HepG2 (cell line): ENCODE measurements at regions not wholly inside any gene's neighbourhood (a gene's known extent, or its start where the extent isn't known, plus 50 kb on each side); places are given as distances from the start of the nearest gene placed in this dataset.

Experiments used
- ATAC-seq: fragments of 200-7000 bp; cut with Tn5 transposase; 3 replicates; pipeline ENCODE4 v1.9.1; 2020; ENCODE audit warnings: mild to moderate bottlenecking, moderate library complexity
- BruUV-seq: library from RNA; stranded (reverse); fragments of 400-500 nt; replicated peaks from 2 replicates; lab custom pipeline; 2021; lab: Mats Ljungman, UMichigan
- CTCF ChIA-PET: fragments of 300-600 bp; formaldehyde crosslinking; extraction: SDS; loops from one replicate; lab custom pipeline; 2021; ENCODE audit warnings: low total read pairs, inconsistent platforms, low intra/inter-chr PET ratio; lab: Yijun Ruan, JAX
- POLR2A ChIA-PET: fragments of 350-600 bp; sonication (Branson Sonifier 250); formaldehyde crosslinking; loops from one replicate; lab custom pipeline; 2020; ENCODE audit warnings: antibody characterized with exemption, inconsistent platforms; lab: Yijun Ruan, JAX
- DNase-seq: peaks from one replicate; pipeline ENCODE4 v3.0.0-alpha.2; 2015; ENCODE audit warnings: low spot score
- FAIRE-seq: peaks from 3 replicates; lab custom pipeline; 2011; peaks lifted over from hg19 to GRCh38; lab: Jason Lieb, UNC
- H2AFZ ChIP-seq: one replicate; pipeline ENCODE4 v1.6.1; 2011; ENCODE audit warnings: low read length, inconsistent platforms
- H3K27ac ChIP-seq: fragments of 300-600 bp; 3 replicates; pipeline ENCODE4 v1.8.0; 2011; ENCODE audit warnings: mixed run types, mild to moderate bottlenecking, mixed read lengths, low read length, inconsistent platforms; ENCODE audit not compliant: insufficient read depth; ENCODE audit errors: extremely low read length
- H3K27me3 ChIP-seq, 2 experiments: fragments of 200-600 bp in 1 of 2; 2 replicates in 1 of 2; 3 replicates in 1 of 2; pipeline versions ENCODE4 v1.6.0 to v1.8.0; 2011; ENCODE audit warnings: low read length in 2 of 2, mild to moderate bottlenecking in 2 of 2, moderate library complexity in 2 of 2, inconsistent platforms in 1 of 2; ENCODE audit not compliant: insufficient read depth in 2 of 2, control insufficient read depth in 1 of 2
- H3K36me3 ChIP-seq, 2 experiments: fragments of 200-600 bp in 1 of 2; replicated peaks in 1 of 2; 2 replicates in 1 of 2; 3 replicates in 1 of 2; pipeline versions ENCODE4 v1.5.1 to v1.8.0; 2011; ENCODE audit warnings: low read length in 2 of 2, inconsistent platforms in 1 of 2; ENCODE audit not compliant: insufficient read depth in 2 of 2, control insufficient read depth in 1 of 2
- H3K4me1 ChIP-seq: 2 replicates; pipeline ENCODE4 v1.5.1; 2012; ENCODE audit warnings: low read length, inconsistent platforms; ENCODE audit not compliant: insufficient read depth
- H3K4me2 ChIP-seq: 2 replicates; pipeline ENCODE4 v1.6.0; 2011; ENCODE audit warnings: low read depth, low read length, inconsistent platforms
- H3K4me3 ChIP-seq, 3 experiments: fragments of 200-600 bp in 1 of 3; sonication (generic), shearing (Covaris generic) in 1 of 3; replicated peaks in 1 of 3; 2 replicates each; pipeline ENCODE4 v1.5.1; 2011 to 2016; ENCODE audit warnings: low read length in 3 of 3, inconsistent platforms in 2 of 3, low read depth in 2 of 3, mild to moderate bottlenecking in 2 of 3, control low read depth in 1 of 3, mixed read lengths in 1 of 3; ENCODE audit not compliant: insufficient read depth in 1 of 3
- H3K79me2 ChIP-seq: one replicate; pipeline ENCODE4 v1.6.1; 2011; ENCODE audit warnings: low read length, inconsistent platforms; ENCODE audit not compliant: insufficient read depth
- H3K9ac ChIP-seq: 2 replicates; pipeline ENCODE4 v1.6.0; 2011; ENCODE audit warnings: mild to moderate bottlenecking, low read depth, low read length, inconsistent platforms; ENCODE audit not compliant: insufficient read depth
- H3K9me3 ChIP-seq: 2 replicates; pipeline ENCODE4 v1.5.1; 2012; ENCODE audit warnings: mild to moderate bottlenecking, low read length
- H4K20me1 ChIP-seq: 2 replicates; pipeline ENCODE4 v1.6.0; 2011; ENCODE audit warnings: inconsistent platforms, mild to moderate bottlenecking, low read length, moderate library complexity; ENCODE audit not compliant: insufficient read depth
- ELF4 ChIP-seq: sonication (generic); formaldehyde crosslinking; IDR thresholded peaks from 2 replicates; pipeline ENCODE4 v1.5.0; 2020; ENCODE audit warnings: missing genetic modification reagents, mild to moderate bottlenecking, moderate library complexity, borderline replicate concordance
- RBM39 ChIP-seq: fragments of 200-400 bp; formaldehyde crosslinking; IDR thresholded peaks from one replicate; pipeline ENCODE4 v1.6.1; 2018; ENCODE audit warnings: antibody characterized with exemption, mild to moderate bottlenecking, low read depth, low read length; ENCODE audit not compliant: poor library complexity, severe bottlenecking
- ZBTB39 ChIP-seq: sonication (generic); formaldehyde crosslinking; IDR thresholded peaks from 2 replicates; pipeline ENCODE4 v1.5.0; 2020; ENCODE audit warnings: missing genetic modification reagents
- ZFP1 ChIP-seq: IDR thresholded peaks from 2 replicates; pipeline ENCODE4 v1.6.1; 2016
- ZNF510 ChIP-seq: sonication (generic); formaldehyde crosslinking; IDR thresholded peaks from 2 replicates; pipeline ENCODE4 v1.4.0; 2020; ENCODE audit warnings: low read depth, mild to moderate bottlenecking, missing genetic modification reagents
- ZNF773 ChIP-seq: sonication (generic); formaldehyde crosslinking; IDR thresholded peaks from 2 replicates; pipeline ENCODE4 v1.4.0; 2020; ENCODE audit warnings: missing genetic modification reagents, borderline replicate concordance
- ZSCAN22 ChIP-seq: sonication (generic); formaldehyde crosslinking; IDR thresholded peaks from 2 replicates; pipeline ENCODE4 v1.4.0; 2020; ENCODE audit warnings: mild to moderate bottlenecking, missing genetic modification reagents
- WGBS: methylation state at CpG from one replicate; pipeline ENCODE4 v1.1.6; 2017; ENCODE audit warnings: low lambda C conversion rate; 5-methylcytosine and 5-hydroxymethylcytosine counted together
- in situ Hi-C: cut with HindIII; loops from 2 replicates; pipeline ENCODE4 v1.10.0; 2017; ENCODE audit warnings: low pct_unique_long_range_greater_than_20kb; ENCODE audit not compliant: extremely low pct_ligation_motif_present
- intact Hi-C: fragments of 100-400 bp; cut with micrococcal nuclease; formaldehyde crosslinking; loops from one replicate; pipeline ENCODE4 v1.10.0; 2022; ENCODE audit not compliant: unreplicated experiment
- TF ChIP-seq, protein P1 (sequence below): sonication (generic); formaldehyde crosslinking; IDR thresholded peaks from 2 replicates; pipeline ENCODE4 v1.4.0; 2020; ENCODE audit warnings: missing genetic modification reagents, borderline replicate concordance

- no peaks in the 10 kb centered on the region for H3K79me2 ChIP-seq
- no peaks in the 10 kb centered on the region for H3K9me3 ChIP-seq
- H3K9ac ChIP-seq: no peak overlapping the region
- no peak overlapping the region for H2AFZ ChIP-seq
- H3K4me3 ChIP-seq: no peak overlapping the region
- H3K4me1 ChIP-seq: no peaks in the 10 kb centered on the region
- no peaks in the 10 kb centered on the region for H3K36me3 ChIP-seq
- DNase-seq (no peak), FAIRE-seq (no peak), ATAC-seq (no peak)
- no TSS peak for BruUV-seq
- in situ Hi-C loops: loop anchor here (10.0 kb wide), 1 partner anchor 511 kb away; no protein-coding TSS in a partner anchor
- H3K4me2 ChIP-seq: no peak overlapping the region
- intact Hi-C loops: no loop called here
- H3K27ac ChIP-seq: no peak overlapping the region
- H4K20me1 ChIP-seq: no peaks in the 10 kb centered on the region
- CTCF ChIA-PET: no interaction called here
- 26% methylated on average over 10 of the region's 11 CpGs for WGBS
- TF ChIP-seq, protein P1, sequence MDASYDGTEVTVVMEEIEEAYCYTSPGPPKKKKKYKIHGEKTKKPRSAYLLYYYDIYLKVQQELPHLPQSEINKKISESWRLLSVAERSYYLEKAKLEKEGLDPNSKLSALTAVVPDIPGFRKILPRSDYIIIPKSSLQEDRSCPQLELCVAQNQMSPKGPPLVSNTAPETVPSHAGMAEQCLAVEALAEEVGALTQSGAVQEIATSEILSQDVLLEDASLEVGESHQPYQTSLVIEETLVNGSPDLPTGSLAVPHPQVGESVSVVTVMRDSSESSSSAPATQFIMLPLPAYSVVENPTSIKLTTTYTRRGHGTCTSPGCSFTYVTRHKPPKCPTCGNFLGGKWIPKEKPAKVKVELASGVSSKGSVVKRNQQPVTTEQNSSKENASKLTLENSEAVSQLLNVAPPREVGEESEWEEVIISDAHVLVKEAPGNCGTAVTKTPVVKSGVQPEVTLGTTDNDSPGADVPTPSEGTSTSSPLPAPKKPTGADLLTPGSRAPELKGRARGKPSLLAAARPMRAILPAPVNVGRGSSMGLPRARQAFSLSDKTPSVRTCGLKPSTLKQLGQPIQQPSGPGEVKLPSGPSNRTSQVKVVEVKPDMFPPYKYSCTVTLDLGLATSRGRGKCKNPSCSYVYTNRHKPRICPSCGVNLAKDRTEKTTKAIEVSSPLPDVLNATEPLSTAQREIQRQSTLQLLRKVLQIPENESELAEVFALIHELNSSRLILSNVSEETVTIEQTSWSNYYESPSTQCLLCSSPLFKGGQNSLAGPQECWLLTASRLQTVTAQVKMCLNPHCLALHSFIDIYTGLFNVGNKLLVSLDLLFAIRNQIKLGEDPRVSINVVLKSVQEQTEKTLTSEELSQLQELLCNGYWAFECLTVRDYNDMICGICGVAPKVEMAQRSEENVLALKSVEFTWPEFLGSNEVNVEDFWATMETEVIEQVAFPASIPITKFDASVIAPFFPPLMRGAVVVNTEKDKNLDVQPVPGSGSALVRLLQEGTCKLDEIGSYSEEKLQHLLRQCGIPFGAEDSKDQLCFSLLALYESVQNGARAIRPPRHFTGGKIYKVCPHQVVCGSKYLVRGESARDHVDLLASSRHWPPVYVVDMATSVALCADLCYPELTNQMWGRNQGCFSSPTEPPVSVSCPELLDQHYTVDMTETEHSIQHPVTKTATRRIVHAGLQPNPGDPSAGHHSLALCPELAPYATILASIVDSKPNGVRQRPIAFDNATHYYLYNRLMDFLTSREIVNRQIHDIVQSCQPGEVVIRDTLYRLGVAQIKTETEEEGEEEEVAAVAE (CRISPR knock-in tag): no peak
- TF ChIP-seq ZBTB39 (CRISPR knock-in tag) (no peak), ZFP1 (CRISPR knock-in tag) (no peak), ZNF510 (no peak), ZSCAN22 (CRISPR knock-in tag) (no peak), ELF4 (CRISPR knock-in tag) (no peak), RBM39 (no peak), ZNF773 (CRISPR knock-in tag) (no peak)
- H3K27me3 ChIP-seq: no peaks in the 10 kb centered on the region; a peak in 1 of 5 replicates
- POLR2A ChIA-PET: no interaction called here
These were observed 53.2 kb upstream of the SOD1 start for GRCh38 chr21:31606081-31606874.
